Fibroblast of pulmonary artery (primary cell): ENCODE measurements at regions not wholly inside any gene's neighbourhood (a gene's known extent, or its start where the extent isn't known, plus 50 kb on each side); places are given as distances from the start of the nearest gene placed in this dataset.

ENCODE experiments used
- DNase-seq: peaks from one replicate; pipeline ENCODE4 v3.0.0-alpha.2; 2010; ENCODE audit warnings: low read depth
- H3K4me3 ChIP-seq: replicated peaks from 2 replicates; pipeline ENCODE4 v1.5.1; 2011; ENCODE audit warnings: low read depth, mild to moderate bottlenecking, control low read depth, low read length, moderate library complexity
- TF ChIP-seq, protein P1 (sequence below): IDR thresholded peaks from 2 replicates; pipeline ENCODE4 v1.5.1; 2011; ENCODE audit warnings: mild to moderate bottlenecking, control low read depth, low read length, inconsistent platforms; ENCODE audit errors: missing control alignments

DNA sequence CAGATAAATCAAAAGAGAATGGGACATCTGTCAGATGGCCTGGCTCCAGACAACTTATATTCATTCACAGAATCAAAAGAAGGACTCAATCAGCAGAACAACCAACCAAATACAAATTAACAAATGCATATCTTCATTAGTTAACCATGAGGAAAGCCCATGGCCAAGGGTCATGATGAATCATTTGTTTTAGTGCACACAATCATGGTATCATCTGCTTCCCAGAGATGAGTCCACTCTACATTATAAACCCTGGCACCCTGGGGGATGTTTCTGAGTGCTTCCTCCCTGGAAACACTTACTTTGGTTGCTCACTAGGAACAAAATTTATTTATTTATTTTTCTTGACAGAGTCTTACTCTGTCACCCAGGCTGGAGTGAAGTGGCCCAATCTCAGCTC is 453.3 kb upstream of the HS3ST1 start:
- no peak overlapping the region for H3K4me3 ChIP-seq
- DNase-seq, result no peak
- TF ChIP-seq, protein P1, sequence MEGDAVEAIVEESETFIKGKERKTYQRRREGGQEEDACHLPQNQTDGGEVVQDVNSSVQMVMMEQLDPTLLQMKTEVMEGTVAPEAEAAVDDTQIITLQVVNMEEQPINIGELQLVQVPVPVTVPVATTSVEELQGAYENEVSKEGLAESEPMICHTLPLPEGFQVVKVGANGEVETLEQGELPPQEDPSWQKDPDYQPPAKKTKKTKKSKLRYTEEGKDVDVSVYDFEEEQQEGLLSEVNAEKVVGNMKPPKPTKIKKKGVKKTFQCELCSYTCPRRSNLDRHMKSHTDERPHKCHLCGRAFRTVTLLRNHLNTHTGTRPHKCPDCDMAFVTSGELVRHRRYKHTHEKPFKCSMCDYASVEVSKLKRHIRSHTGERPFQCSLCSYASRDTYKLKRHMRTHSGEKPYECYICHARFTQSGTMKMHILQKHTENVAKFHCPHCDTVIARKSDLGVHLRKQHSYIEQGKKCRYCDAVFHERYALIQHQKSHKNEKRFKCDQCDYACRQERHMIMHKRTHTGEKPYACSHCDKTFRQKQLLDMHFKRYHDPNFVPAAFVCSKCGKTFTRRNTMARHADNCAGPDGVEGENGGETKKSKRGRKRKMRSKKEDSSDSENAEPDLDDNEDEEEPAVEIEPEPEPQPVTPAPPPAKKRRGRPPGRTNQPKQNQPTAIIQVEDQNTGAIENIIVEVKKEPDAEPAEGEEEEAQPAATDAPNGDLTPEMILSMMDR, result no peak

DNA sequence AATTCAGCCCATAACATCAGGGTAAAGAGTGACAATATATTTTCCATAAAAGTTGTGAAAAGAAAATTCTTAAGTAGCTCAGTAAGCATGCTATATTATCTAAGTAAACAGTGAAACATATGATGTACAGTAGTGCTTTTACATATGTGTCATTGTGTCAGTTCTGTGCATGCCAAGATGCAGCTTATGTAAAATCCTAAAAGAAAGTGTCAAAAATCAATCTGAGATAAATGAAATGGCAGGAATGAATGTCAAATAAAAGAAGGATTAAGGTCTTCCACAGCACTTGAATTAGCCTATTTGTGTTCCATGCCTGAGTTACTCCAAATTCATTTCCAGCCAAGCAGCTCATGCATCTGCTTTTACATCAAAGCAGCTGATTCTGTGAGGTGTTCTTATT is 452.7 kb upstream of the HS3ST1 start:
- H3K4me3 ChIP-seq, result no peak overlapping the region
- no peak for DNase-seq
- TF ChIP-seq, protein P1, result no peak

DNA sequence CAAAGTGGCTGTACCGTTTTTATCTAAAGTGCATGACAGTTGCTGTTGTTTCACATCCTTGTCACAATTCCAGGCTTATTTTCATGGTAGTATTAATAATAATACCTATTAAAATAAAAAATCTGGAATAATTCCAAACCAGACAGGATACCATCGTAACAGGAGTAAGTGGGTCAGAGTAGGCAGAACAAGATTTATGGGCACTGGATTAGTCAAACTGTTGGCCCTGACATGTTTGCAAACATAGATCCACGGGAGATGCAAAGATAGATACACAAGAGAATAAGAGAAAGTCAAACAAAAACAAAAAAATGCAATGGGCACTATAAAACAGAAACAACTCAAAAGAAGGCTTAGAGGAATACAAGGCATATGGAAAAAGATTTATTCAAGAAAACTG is 449.5 kb upstream of the HS3ST1 start:
- H3K4me3 ChIP-seq, result no peak overlapping the region
- TF ChIP-seq, protein P1, result no peak
- DNase-seq, result no peak

DNA sequence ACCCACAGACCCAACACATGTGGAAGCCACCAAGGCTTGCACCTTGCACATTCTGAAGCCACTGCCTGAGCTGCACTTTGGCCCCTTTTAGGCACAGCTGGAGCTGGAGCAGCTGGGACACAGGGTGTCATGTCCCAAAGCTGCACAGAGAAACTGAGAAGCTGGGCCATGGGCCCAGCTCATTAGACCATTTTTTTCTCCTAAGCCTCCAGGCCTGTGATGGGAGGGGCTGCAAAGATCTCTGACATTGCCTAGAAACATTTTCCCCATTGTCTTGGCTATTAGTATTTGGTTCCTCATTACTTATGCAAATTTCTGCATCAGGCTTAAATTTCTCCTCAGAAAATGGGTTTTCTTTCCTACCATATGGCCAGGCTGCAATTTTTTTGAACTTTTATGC is 447.4 kb upstream of the HS3ST1 start:
- no peak for DNase-seq
- H3K4me3 ChIP-seq, result no peak overlapping the region
- TF ChIP-seq, protein P1, result no peak

DNA sequence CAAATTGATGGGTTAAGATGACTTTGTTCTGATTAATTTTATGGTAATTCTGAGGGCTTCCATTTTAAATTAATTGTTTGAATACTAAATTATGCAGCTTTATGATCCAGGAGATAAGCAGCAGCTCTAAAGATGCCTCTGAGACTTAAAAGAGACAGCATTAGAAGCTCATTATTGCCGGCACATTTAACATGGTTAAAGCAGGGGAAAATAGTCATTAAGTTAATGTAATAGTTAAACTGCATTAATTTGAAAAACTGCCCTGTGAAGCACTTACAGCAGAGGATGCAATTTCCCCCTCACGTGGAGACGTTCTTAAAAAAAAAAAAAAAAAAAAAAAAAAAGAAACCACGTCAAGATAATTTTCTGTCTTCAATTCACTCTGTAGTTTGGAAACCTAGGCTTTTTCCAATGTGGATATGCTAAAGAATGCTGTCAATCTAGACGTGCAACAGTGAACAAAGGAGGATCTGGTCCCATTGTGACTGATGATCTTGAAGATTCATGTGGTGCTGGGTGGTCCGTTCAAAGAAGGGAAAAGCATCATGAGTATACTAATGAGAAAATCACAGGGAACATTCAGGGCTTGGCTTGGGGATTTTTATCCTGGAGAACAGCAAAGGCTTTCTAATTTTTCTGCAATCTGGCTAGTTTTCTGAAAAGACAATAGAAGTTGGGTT is 440.6 kb upstream of the HS3ST1 start:
- TF ChIP-seq, protein P1, result no peak
- no peak for DNase-seq
- no peak overlapping the region for H3K4me3 ChIP-seq

DNA sequence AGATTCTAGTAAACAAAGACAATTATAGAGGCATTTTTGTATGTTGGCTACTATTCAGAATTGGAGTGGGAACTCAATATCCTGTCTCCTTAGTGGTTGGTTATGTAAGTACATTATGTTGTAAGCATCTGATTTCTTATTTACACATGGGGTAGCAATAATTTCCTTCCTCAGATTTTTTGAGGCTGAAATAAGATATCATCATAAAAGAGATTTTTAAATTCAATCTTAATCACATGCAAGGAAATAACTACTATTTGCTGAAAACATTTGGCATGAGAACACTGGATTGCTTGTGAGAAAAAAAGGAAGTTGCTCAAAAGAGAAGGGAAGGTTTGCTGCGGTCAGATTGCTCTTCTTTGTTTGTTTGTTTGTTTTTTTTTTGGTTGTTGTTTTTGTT is 437.7 kb upstream of the HS3ST1 start:
- no peak overlapping the region for H3K4me3 ChIP-seq
- peak; percentile 11 for DNase-seq
- TF ChIP-seq, protein P1, result no peak

DNA sequence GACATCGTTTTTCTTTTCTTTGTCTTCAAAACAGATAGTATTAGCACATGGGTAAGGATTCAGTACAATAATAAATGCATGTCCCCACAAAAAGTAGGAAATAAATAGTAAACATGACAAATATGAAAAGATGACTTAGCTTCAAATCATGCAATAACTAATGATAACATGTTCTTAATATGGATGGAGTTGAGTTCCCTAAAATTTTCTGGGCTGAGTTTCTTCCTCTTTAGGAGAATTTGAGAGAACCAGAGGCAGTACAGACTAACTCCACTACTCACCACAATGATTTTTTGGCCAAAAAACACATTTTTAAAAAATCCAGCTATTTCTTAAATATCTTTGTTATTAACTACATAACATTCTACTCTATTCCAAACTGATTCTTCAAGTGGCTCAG is 432.3 kb upstream of the HS3ST1 start:
- TF ChIP-seq, protein P1, result no peak
- H3K4me3 ChIP-seq, result no peak overlapping the region
- DNase-seq, result no peak
